BE2C (cell line): ENCODE measurements at regions not wholly inside any gene's neighbourhood (a gene's known extent, or its start where the extent isn't known, plus 50 kb on each side); places are given as distances from the start of the nearest gene placed in this dataset.
A peak's percentile ranks its signal among the peaks of the same experiment; 100 is the strongest.

Experiments
- DNase-seq: peaks from one replicate; pipeline ENCODE4 v3.0.0-alpha.2; 2020
- H3K27me3 ChIP-seq: fragments of 250-450 bp; sonication (Bioruptor Pico); 2 replicates; pipeline ENCODE4 v1.5.1; 2020; ENCODE audit warnings: mild to moderate bottlenecking
- H3K36me3 ChIP-seq: fragments of 250-450 bp; sonication (Bioruptor Pico); 2 replicates; pipeline ENCODE4 v1.5.1; 2020; ENCODE audit warnings: mild to moderate bottlenecking
- H3K4me1 ChIP-seq: fragments of 250-450 bp; sonication (Bioruptor Pico); 2 replicates; pipeline ENCODE4 v1.5.1; 2020
- H3K4me3 ChIP-seq: 2 replicates; pipeline ENCODE4 v1.5.1; 2011; ENCODE audit warnings: low read depth, low read length
- H3K9me3 ChIP-seq: fragments of 250-450 bp; sonication (Bioruptor Pico); 2 replicates; pipeline ENCODE4 v1.5.1; 2020
- CTCF ChIP-seq: IDR thresholded peaks from 2 replicates; pipeline ENCODE4 v1.5.1; 2012; ENCODE audit warnings: mild to moderate bottlenecking, low read depth, low read length

GRCh38 chr4:129345609-129346008 is 249.7 kb downstream of the C4orf33 start:
- H3K36me3 ChIP-seq = no peaks in the 10 kb centered on the region
- H3K4me3 ChIP-seq = no peak overlapping the region
- no peaks in the 10 kb centered on the region for H3K9me3 ChIP-seq
- no peak for TF ChIP-seq CTCF
- H3K27me3 ChIP-seq = no peaks in the 10 kb centered on the region
- no peaks in the 10 kb centered on the region for H3K4me1 ChIP-seq
- DNase-seq = no peak

GRCh38 chr4:129346036-129346435 is 250.1 kb downstream of the C4orf33 start:
- Histone ChIP-seq H3K4me1 (0 out of 2 replicates have a peak, but pooled peaks cover 2% of the 10 kb centered on the region), H3K9me3 (no peaks in the 10 kb centered on the region), H3K27me3 (no peaks in the 10 kb centered on the region), H3K4me3 (no peak overlapping the region), H3K36me3 (no peaks in the 10 kb centered on the region)
- no peak for TF ChIP-seq CTCF
- DNase-seq = no peak

- no peaks in the 10 kb centered on the region for H3K9me3 ChIP-seq
- H3K4me3 ChIP-seq = no peak overlapping the region
- peaks cover 7% of the 10 kb centered on the region for H3K4me1 ChIP-seq
- H3K36me3 ChIP-seq = no peaks in the 10 kb centered on the region
- H3K27me3 ChIP-seq = no peaks in the 10 kb centered on the region
- no peak for DNase-seq
- no peak for TF ChIP-seq CTCF
These were observed 250.8 kb downstream of the C4orf33 start for GRCh38 chr4:129346734-129347133.

- Histone ChIP-seq H3K4me3 (peak overlapping the region; percentile 38), H3K27me3 (no peaks in the 10 kb centered on the region), H3K36me3 (no peaks in the 10 kb centered on the region), H3K4me1 (peaks cover 7% of the 10 kb centered on the region), H3K9me3 (no peaks in the 10 kb centered on the region)
- peak; percentile 35 for DNase-seq
- no peak for TF ChIP-seq CTCF
These were observed 255.1 kb downstream of the C4orf33 start for GRCh38 chr4:129350834-129351721.

- H3K27me3 ChIP-seq = no peaks in the 10 kb centered on the region
- no peak overlapping the region for H3K4me3 ChIP-seq
- no peaks in the 10 kb centered on the region for H3K36me3 ChIP-seq
These were observed 256.5 kb downstream of the C4orf33 start for GRCh38 chr4:129352480-129352879.

More at GRCh38 chr4:129352480-129352879, 256.5 kb downstream of the C4orf33 start:
- Histone ChIP-seq H3K9me3 (no peaks in the 10 kb centered on the region), H3K4me1 (peaks cover 7% of the 10 kb centered on the region)
- no peak for DNase-seq
- TF ChIP-seq CTCF = no peak
